ENCODE measurements at regions not wholly inside any gene's neighbourhood (a gene's known extent, or its start where the extent isn't known, plus 50 kb on each side); places are given as distances from the start of the nearest gene placed in this dataset.
A peak's percentile ranks its signal among the peaks of the same experiment; 100 is the strongest.

- DNase-seq (ENCODE audit: low spot score) = peak; percentile 45
Observed at GRCh38 chr15:88382482-88382983, 84.7 kb downstream of the MRPL46 start.

- no peak for DNase-seq (ENCODE audit: low spot score)
Observed at GRCh38 chr15:88378188-88378637, 89.0 kb downstream of the MRPL46 start.

- DNase-seq (ENCODE audit: low spot score) = no peak
Observed at GRCh38 chr15:88377509-88377908, 89.7 kb downstream of the MRPL46 start.

GRCh38 chr15:88376574-88377174 lies 90.5 kb downstream of the MRPL46 start:
- peak; percentile 2 for DNase-seq (ENCODE audit: low spot score)

GRCh38 chr15:88375234-88375927 lies 91.8 kb downstream of the MRPL46 start:
- DNase-seq (ENCODE audit: low spot score) = peak; percentile 53

GRCh38 chr15:88365124-88365523 lies 102.1 kb downstream of the MRPL46 start:
- DNase-seq (ENCODE audit: low spot score) = no peak

GRCh38 chr15:88348579-88349230 lies 92.2 kb upstream of the NTRK3 start:
- no peak for DNase-seq (ENCODE audit: low spot score)

GRCh38 chr15:88345962-88346361 lies 89.4 kb upstream of the NTRK3 start:
- DNase-seq (ENCODE audit: low spot score) = no peak

- DNase-seq (ENCODE audit: low spot score) = no peak
Observed at GRCh38 chr15:88344786-88345185, 88.2 kb upstream of the NTRK3 start.

GRCh38 chr15:88342666-88343065 lies 86.1 kb upstream of the NTRK3 start:
- no peak for DNase-seq (ENCODE audit: low spot score)

- DNase-seq (ENCODE audit: low spot score) = no peak
Observed at GRCh38 chr15:88341653-88342052, 85.1 kb upstream of the NTRK3 start.

GRCh38 chr15:88341006-88341405 lies 84.5 kb upstream of the NTRK3 start:
- no peak for DNase-seq (ENCODE audit: low spot score)

GRCh38 chr15:88337993-88338392 lies 81.5 kb upstream of the NTRK3 start:
- DNase-seq (ENCODE audit: low spot score) = no peak

GRCh38 chr15:88335074-88335473 lies 78.5 kb upstream of the NTRK3 start:
- DNase-seq (ENCODE audit: low spot score) = no peak

- peak; percentile 43 for DNase-seq (ENCODE audit: low spot score)
Observed at GRCh38 chr15:88334436-88334835, 77.9 kb upstream of the NTRK3 start.

- DNase-seq (ENCODE audit: low spot score) = peak; percentile 21
Observed at GRCh38 chr15:88331291-88331690, 74.8 kb upstream of the NTRK3 start.

- DNase-seq (ENCODE audit: low spot score) = no peak
Observed at GRCh38 chr15:88326924-88327323, 70.4 kb upstream of the NTRK3 start.

GRCh38 chr15:88324741-88325065 lies 68.2 kb upstream of the NTRK3 start:
- no peak for DNase-seq (ENCODE audit: low spot score)

- no peak for DNase-seq (ENCODE audit: low spot score)
Observed at GRCh38 chr15:88323976-88324740, 67.6 kb upstream of the NTRK3 start.

- DNase-seq (ENCODE audit: low spot score) = no peak
Observed at GRCh38 chr15:88323468-88323867, 66.9 kb upstream of the NTRK3 start.

GRCh38 chr15:88322461-88322860 lies 65.9 kb upstream of the NTRK3 start:
- no peak for DNase-seq (ENCODE audit: low spot score)

GRCh38 chr15:88321271-88321670 lies 64.7 kb upstream of the NTRK3 start:
- no peak for DNase-seq (ENCODE audit: low spot score)

Measured in A172 (cell line).